HAP-1 (cell line): ENCODE measurements at regions not wholly inside any gene's neighbourhood (a gene's known extent, or its start where the extent isn't known, plus 50 kb on each side); places are given as distances from the start of the nearest gene placed in this dataset.

Experiments used
- DNase-seq, 2 experiments: peaks; one replicate each; pipeline ENCODE4 v3.0.0-alpha.2; 2016 to 2020; ENCODE audit warnings: low spot score in 2 of 2
- H3K27me3 ChIP-seq: fragments of 250-450 bp; sonication (Bioruptor Pico); 2 replicates; pipeline ENCODE4 v1.5.1; 2020; ENCODE audit warnings: low read depth, mild to moderate bottlenecking, moderate library complexity
- H3K36me3 ChIP-seq: fragments of 250-450 bp; sonication (Bioruptor Pico); replicated peaks from 2 replicates; pipeline ENCODE4 v1.5.1; 2020; ENCODE audit warnings: mild to moderate bottlenecking
- H3K4me1 ChIP-seq: fragments of 250-450 bp; sonication (Bioruptor Pico); 2 replicates; pipeline ENCODE4 v1.5.1; 2020; ENCODE audit warnings: mild to moderate bottlenecking
- H3K4me3 ChIP-seq: fragments of 250-450 bp; sonication (Bioruptor Pico); 2 replicates; pipeline ENCODE4 v1.5.1; 2020; ENCODE audit warnings: mild to moderate bottlenecking, moderate library complexity
- H3K9me3 ChIP-seq: fragments of 250-450 bp; sonication (Bioruptor Pico); 2 replicates; pipeline ENCODE4 v1.5.1; 2020; ENCODE audit warnings: mild to moderate bottlenecking, moderate library complexity
- in situ Hi-C: fragments of 300-500 bp; cut with MboI; formaldehyde crosslinking; loops from 3 replicates; pipeline ENCODE4 v1.14.3; 2020; ENCODE audit warnings: low sequenced_read_pairs, inconsistent platforms, mixed read lengths

DNA sequence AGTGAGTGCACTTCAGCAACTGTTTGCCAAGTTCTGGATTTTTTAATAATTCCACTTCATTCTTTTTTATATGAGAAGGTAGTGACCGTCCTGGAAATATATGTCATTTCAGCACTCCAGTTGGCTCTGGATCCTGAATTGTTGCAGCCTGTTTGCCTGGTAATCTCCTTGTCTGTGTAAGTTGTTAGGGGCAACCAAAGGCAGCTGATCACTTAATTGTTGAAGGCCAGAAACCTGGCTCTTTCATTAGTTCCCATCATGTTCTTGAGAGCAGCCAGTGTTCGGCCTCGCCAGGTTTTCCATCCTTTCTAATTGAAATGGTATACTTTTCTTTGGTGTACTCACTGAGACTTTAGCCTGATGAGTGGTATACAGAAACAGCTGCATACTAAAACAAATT, 168.6 kb downstream of the SOX2 start:
- no peaks in the 10 kb centered on the region for H3K9me3 ChIP-seq
- H3K36me3 ChIP-seq = no peaks in the 10 kb centered on the region
- H3K4me1 ChIP-seq = no peaks in the 10 kb centered on the region
- H3K27me3 ChIP-seq = no peaks in the 10 kb centered on the region
- in situ Hi-C loops = no loop called here
- no peak overlapping the region for H3K4me3 ChIP-seq
- DNase-seq = peak in 1 of 2 experiments; percentile 10

DNA sequence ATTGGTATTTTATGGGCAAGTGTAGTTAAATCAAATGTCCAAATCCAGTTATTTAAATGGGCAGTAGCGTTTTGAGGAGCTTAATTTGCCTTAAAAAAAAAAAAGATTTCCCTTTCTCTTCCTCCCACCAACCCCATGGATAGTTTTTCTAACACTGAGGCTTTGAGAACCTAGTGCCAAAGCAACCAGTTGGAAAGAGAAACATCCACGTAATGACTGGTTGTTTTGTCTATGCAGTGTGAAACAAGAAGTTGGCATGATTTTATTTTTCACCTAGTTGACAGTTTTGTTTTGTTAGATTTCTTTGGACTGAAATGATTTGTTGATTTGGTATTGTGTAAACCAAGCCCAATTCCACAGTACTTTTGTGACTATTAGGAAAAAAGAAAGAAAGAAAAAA, 170.0 kb downstream of the SOX2 start:
- DNase-seq = no peak
- H3K4me3 ChIP-seq = no peak overlapping the region
- in situ Hi-C loops = no loop called here
- no peaks in the 10 kb centered on the region for H3K9me3 ChIP-seq
- no peaks in the 10 kb centered on the region for H3K4me1 ChIP-seq
- H3K36me3 ChIP-seq = no peaks in the 10 kb centered on the region
- H3K27me3 ChIP-seq = no peaks in the 10 kb centered on the region

DNA sequence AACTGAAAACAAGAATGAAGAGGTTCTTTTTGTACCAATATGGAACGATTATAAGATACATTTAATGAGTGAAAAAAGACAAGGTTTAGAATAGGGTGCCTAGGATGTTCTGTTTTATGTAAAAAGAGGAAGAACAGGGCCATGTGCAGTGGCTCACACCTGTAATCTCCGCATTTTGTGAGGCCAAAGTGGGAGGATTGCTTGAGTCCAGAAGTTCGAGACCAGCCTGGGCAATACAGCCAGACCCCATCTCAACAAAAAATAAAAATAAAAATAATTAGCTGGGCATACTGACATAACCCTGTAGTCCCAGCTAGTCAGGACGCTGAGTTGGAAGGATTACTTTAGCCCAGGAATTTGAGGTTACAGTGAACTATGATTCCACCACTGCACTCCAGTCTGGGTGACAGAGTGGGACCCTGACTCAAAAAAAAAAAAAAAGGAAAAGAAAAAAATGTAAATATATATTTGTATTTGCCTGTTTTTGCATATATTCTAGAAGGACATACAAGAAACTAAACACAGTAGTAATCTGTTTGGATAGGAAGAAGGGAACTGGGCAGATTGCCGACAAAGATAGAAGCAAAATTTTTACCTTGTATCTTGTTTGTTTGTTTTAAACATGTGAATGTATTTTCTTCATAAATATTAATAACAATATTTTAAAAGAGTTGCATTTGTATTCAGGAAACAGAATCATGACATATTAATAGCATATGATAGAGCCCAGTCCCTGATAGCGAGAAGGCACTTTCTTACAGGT, 174.3 kb downstream of the SOX2 start:
- Histone ChIP-seq H3K36me3 (no peaks in the 10 kb centered on the region), H3K27me3 (no peaks in the 10 kb centered on the region), H3K4me1 (no peaks in the 10 kb centered on the region), H3K4me3 (no peak overlapping the region), H3K9me3 (no peaks in the 10 kb centered on the region)
- no peak for DNase-seq
- in situ Hi-C loops = no loop called here

DNA sequence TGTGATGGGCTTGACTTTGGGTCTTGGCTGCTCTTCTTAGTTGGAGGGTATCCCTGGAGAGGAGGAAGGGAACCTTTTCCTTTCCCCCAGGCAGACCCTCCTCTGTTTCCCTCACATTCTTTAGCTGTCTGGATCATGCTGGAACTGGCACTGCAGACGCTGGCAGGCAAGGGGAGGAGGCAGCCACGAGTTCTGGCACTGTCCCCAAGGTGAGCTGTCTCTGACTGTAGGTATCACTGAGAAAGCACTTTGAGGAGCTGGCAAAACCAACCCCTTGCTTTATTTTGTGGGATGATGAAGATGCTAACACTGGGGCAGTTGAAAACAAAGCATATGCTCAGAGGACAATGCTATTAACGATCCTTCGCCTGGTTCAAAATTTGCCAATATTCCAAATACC, 175.0 kb downstream of the SOX2 start:
- DNase-seq = no peak
- Histone ChIP-seq H3K9me3 (no peaks in the 10 kb centered on the region), H3K4me1 (no peaks in the 10 kb centered on the region), H3K4me3 (no peak overlapping the region), H3K27me3 (no peaks in the 10 kb centered on the region), H3K36me3 (no peaks in the 10 kb centered on the region)
- in situ Hi-C loops = no loop called here

DNA sequence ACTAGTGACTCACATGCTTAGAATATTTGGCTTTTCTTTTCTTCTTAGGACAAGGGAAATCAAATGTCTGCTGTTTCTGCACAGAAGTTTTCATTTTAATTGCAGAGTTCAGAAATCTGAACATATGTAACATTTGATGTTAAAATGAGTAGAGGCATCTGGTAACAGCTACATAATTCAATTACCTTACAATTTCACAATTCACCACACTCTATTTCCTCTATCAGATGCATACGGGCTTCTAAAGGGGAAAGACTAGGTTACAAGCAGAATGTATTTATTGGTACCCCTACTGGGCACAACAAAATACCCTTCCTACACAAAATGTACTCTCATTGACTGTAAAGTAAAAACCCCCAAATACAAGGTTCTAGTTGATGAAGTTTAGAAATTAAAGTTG, 176.0 kb downstream of the SOX2 start:
- H3K27me3 ChIP-seq = no peaks in the 10 kb centered on the region
- H3K4me3 ChIP-seq = no peak overlapping the region
- DNase-seq = no peak
- in situ Hi-C loops = no loop called here
- no peaks in the 10 kb centered on the region for H3K9me3 ChIP-seq
- no peaks in the 10 kb centered on the region for H3K36me3 ChIP-seq
- H3K4me1 ChIP-seq = no peaks in the 10 kb centered on the region

DNA sequence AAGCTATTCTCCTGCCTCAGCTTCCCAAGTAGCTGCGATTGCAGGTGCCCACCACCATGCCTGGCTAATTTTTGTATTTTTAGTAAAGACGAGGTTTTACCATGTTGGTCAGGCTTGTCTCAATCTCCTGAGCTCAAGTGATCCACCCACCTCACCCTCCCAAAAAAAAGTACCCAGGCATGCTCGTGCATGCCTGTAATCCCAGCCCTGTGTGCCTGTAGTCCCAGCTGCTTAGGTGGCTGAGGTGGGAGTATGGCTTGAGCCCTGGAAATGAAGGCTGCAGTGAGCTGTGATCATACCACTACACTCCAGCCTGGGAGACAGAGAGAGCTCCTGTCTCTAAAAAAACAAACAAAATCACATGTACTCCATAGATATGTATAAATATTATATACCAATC, 176.5 kb downstream of the SOX2 start:
- no peaks in the 10 kb centered on the region for H3K4me1 ChIP-seq
- in situ Hi-C loops = no loop called here
- no peaks in the 10 kb centered on the region for H3K36me3 ChIP-seq
- H3K4me3 ChIP-seq = no peak overlapping the region
- DNase-seq = no peak
- no peaks in the 10 kb centered on the region for H3K9me3 ChIP-seq
- H3K27me3 ChIP-seq = no peaks in the 10 kb centered on the region

DNA sequence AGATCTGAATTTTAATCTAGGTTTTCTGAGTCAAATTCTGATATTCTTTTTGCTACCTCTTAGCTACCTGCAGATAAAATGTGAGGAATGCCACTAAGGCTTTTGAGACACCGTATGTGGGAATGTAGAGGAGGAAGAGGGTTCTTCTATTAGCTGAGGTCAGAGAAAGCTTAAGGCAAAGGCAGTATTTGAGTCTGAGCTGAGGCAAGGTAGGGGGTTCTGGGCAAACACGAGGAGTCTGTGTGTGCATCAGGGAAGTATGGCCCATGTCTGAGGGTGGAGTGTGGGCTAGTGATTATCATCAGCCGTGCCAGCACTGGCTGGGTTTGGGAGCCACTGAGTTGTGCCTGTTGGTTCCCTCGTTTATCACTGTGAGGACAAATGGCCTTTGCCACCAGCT, 181.1 kb downstream of the SOX2 start:
- Histone ChIP-seq H3K36me3 (no peaks in the 10 kb centered on the region), H3K4me1 (no peaks in the 10 kb centered on the region), H3K9me3 (no peaks in the 10 kb centered on the region), H3K27me3 (no peaks in the 10 kb centered on the region), H3K4me3 (no peak overlapping the region)
- in situ Hi-C loops = no loop called here
- DNase-seq = no peak

DNA sequence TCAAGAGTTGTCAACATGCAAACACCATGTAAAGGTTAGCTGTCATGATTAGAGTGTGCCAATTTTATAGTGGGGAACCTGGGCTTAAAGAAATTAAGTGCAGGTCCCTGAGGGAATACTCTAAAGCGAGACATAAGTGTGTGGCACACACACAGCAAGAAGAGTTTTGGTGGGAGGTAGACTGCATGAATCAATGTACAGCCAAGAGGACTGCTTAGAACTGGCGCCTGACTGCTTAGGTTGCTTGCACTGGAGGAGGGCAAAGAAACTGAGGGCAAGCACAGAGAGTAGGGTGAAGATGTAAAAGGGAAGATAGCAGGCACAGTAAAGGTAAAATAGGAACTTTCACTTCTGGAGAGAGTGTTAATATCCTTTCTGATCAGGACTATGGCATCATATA, 184.9 kb downstream of the SOX2 start:
- DNase-seq = no peak

DNA sequence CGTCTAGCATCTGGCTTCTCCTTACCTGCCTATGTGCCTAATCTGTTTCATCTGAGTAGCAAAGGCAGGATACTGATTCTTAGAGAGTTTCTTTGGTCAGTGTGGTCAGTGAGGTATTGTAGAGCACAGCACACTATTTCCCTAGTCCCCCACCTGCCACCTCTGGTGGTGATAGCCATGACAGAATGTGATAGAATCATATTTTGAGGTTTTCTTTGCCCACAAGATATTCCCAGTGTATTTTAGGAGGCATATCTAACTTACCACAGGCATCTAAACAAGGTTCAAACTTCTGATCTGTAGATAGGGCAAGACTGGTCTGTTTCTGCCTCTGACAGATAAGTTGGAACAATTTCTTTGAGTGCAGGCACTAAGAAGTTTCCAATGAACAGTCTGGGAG, 188.0 kb downstream of the SOX2 start:
- H3K9me3 ChIP-seq = no peaks in the 10 kb centered on the region
- H3K27me3 ChIP-seq = no peaks in the 10 kb centered on the region
- DNase-seq = no peak
- no peaks in the 10 kb centered on the region for H3K36me3 ChIP-seq
- no peaks in the 10 kb centered on the region for H3K4me1 ChIP-seq
- in situ Hi-C loops = no loop called here
- no peak overlapping the region for H3K4me3 ChIP-seq

More for the DNA sequence above, 184.9 kb downstream of the SOX2 start:
- H3K4me3 ChIP-seq = no peak overlapping the region
- no peaks in the 10 kb centered on the region for H3K9me3 ChIP-seq
- in situ Hi-C loops = no loop called here
- H3K36me3 ChIP-seq = no peaks in the 10 kb centered on the region
- no peaks in the 10 kb centered on the region for H3K4me1 ChIP-seq
- H3K27me3 ChIP-seq = no peaks in the 10 kb centered on the region

DNA sequence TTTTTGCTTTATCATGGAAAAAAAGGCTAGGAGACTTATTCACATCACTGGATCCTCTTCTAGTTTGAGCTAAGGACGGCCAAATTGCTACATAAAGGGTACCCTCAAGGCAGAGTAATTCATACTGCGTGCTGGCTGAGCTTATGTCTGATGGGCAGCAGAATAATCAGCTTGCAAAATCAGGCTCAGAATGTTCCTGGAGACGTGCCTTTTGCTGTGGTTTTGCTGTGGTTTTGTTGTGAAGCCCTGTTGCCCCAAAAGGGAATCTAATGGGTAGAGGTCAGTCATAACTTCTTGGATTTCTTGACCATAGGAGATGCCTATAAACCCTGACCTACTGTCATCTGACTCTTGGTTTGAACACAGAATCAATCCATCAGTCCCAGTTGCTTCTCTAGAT, 189.9 kb downstream of the SOX2 start:
- H3K27me3 ChIP-seq = no peaks in the 10 kb centered on the region
- H3K4me3 ChIP-seq = no peak overlapping the region
- H3K9me3 ChIP-seq = no peaks in the 10 kb centered on the region
- DNase-seq = no peak
- no peaks in the 10 kb centered on the region for H3K4me1 ChIP-seq
- H3K36me3 ChIP-seq = no peaks in the 10 kb centered on the region
- in situ Hi-C loops = no loop called here

DNA sequence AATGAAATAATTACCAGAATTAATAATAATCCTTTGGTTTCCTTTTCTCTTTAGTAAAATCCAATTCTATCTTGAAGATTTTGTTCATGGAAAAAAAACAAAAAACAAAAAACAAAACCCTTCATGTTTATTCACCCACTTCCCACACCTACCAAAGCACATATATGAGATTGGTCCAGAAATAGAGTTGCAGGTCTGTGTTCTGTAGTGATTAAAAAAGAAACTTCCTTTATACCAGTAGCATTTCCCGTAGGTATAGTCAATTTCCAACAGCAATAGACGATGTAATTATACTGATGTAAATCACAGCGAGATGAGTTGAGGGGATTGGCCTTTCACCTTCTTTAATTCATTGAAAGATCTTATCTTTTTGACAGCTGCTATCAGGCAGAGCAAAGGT, 194.6 kb downstream of the SOX2 start:
- Histone ChIP-seq H3K9me3 (no peaks in the 10 kb centered on the region), H3K27me3 (no peaks in the 10 kb centered on the region), H3K4me3 (no peak overlapping the region), H3K36me3 (no peaks in the 10 kb centered on the region), H3K4me1 (no peaks in the 10 kb centered on the region)
- DNase-seq = no peak
- in situ Hi-C loops = no loop called here

DNA sequence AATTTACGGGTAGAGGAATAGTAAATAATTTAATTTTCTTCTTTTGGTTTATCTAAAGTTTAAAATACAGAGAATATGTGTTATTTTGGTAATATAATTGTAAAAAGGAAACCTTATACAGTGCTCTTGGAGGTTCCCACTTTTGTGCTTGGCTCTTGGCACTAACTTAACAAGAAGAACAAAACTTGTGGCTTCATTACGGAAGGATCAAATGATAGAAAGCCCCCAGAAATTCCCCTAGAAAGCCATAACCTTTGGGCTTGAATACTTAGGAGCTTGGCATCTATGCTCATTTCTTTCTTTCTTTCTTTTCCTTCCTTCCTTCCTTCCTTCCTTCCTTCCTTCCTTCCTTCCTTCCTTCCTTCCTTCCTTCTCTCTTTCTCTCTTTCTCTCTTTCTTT, 197.5 kb downstream of the SOX2 start:
- in situ Hi-C loops = no loop called here

DNA sequence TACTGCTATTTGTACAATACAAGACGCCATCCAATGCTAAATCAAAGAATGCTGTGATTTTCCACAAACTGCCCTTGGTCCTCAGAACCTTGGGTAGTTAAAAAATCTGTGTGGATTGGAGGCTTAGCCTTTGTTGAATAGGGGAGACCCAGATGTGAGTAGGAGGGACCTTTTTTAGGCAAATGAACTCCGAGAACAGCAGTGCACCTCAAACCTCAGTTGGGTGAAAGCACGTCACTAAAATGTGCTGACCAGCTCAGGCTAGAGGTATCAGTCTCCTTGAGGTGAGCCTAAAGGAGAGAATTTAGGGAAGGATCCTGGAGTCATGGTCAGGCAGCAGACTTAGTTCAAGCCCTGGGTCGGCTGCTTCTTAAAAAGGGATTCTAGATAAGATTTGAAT, 200.7 kb downstream of the SOX2 start:
- Histone ChIP-seq H3K36me3 (no peaks in the 10 kb centered on the region), H3K27me3 (no peaks in the 10 kb centered on the region), H3K4me3 (no peak overlapping the region), H3K4me1 (peaks cover 6% of the 10 kb centered on the region; the same call in 1 of the 2 replicates), H3K9me3 (no peaks in the 10 kb centered on the region)
- DNase-seq = no peak
- in situ Hi-C loops = no loop called here

More for the DNA sequence above, 197.5 kb downstream of the SOX2 start:
- Histone ChIP-seq H3K4me1 (no peaks in the 10 kb centered on the region), H3K27me3 (no peaks in the 10 kb centered on the region), H3K9me3 (no peaks in the 10 kb centered on the region), H3K4me3 (no peak overlapping the region), H3K36me3 (no peaks in the 10 kb centered on the region)
- no peak for DNase-seq

DNA sequence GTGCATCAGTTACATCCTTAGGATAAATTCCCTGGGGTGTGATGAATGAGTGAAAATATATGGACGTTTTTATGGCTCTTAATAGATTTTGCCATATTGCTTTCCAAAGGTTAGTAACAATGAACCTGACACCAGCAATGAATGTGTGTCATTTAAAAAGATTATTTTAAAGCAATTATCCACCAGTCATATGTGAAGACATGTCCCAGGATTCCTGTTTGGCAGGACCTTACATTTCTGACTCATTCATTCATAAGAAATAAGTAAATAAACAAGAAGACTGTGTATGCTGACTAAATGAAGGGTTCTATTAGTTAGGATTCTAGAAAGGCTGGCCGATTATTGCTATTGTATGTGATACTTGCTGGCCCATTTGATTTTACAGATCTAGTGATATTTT, 201.5 kb downstream of the SOX2 start:
- no peak overlapping the region for H3K4me3 ChIP-seq
- in situ Hi-C loops = no loop called here
- no peak for DNase-seq
- H3K36me3 ChIP-seq = no peaks in the 10 kb centered on the region
- peaks cover 6% of the 10 kb centered on the region; the same call in 1 of the 2 replicates for H3K4me1 ChIP-seq
- no peaks in the 10 kb centered on the region for H3K27me3 ChIP-seq
- no peaks in the 10 kb centered on the region for H3K9me3 ChIP-seq

DNA sequence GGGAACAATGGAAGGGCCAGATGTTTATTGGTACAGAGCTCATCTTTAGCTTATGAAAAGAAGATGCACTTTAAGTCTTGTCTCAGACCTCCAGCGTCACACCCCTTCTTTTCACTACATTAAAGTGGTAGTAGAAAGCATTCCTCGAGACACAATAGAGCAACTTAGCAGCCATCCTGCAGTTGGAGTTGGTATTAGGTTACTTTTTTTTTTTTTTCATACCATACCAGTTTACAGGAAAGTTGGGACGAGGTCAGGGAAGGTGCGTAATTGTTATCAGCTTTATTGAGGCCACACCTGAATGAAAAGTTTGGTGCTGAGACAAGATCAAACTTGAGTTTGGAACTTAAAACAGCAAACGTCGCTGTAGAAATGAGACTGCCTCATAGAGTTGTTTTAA, 203.8 kb downstream of the SOX2 start:
- H3K4me1 ChIP-seq = peaks cover 6% of the 10 kb centered on the region; the same call in 1 of the 2 replicates
- in situ Hi-C loops = no loop called here
- peak; percentile 13 to 36 for DNase-seq

More for the DNA sequence above, 203.8 kb downstream of the SOX2 start:
- H3K9me3 ChIP-seq = no peaks in the 10 kb centered on the region
- H3K27me3 ChIP-seq = no peaks in the 10 kb centered on the region
- H3K4me3 ChIP-seq = no peak overlapping the region
- no peaks in the 10 kb centered on the region for H3K36me3 ChIP-seq
